Dedifferentiated amniotic fluid mesenchymal stem cell (primary cell): ENCODE measurements at regions not wholly inside any gene's neighbourhood (a gene's known extent, or its start where the extent isn't known, plus 50 kb on each side); places are given as distances from the start of the nearest gene placed in this dataset.
A peak's percentile ranks its signal among the peaks of the same experiment; 100 is the strongest.

Experiments
- DNase-seq: peaks from one replicate; pipeline ENCODE4 v3.0.0-alpha.2; 2016; ENCODE audit errors: extremely low spot score

DNA sequence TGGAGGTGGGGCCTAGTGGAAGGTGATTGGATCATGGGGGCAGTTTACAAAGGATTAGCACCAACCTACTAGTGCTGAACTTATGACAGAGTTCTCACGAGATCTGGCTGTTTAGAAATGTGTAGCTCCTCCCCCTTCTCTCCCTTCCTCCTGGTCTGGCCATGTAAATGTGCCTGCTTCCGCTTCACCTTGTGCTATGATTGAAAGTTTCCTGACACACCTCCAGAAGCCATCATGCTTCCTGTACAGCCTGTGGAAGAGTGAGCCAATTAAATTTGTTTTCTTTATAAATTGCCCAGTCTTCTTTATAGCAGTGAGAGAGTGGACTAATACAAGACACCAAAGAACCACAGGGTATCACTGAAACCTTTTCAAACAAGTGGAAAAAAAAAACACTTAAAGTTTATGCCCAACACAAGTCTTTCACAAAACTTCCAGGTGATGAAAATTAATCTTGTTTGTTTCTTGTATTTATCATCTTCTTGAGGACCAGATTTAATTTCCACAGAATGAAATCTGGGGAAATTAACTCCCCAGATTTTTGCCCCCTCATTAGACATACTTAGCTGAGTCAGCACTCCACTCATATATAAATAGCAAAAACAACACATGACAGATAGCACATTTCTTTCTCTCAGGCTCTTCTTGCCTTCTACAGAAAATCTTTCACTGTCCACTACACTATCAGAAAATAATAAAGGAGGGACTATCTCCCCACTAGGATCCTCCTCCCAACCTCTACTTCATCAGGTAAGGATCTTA lies 847.2 kb downstream of the TUSC7 start:
- no peak for DNase-seq

DNA sequence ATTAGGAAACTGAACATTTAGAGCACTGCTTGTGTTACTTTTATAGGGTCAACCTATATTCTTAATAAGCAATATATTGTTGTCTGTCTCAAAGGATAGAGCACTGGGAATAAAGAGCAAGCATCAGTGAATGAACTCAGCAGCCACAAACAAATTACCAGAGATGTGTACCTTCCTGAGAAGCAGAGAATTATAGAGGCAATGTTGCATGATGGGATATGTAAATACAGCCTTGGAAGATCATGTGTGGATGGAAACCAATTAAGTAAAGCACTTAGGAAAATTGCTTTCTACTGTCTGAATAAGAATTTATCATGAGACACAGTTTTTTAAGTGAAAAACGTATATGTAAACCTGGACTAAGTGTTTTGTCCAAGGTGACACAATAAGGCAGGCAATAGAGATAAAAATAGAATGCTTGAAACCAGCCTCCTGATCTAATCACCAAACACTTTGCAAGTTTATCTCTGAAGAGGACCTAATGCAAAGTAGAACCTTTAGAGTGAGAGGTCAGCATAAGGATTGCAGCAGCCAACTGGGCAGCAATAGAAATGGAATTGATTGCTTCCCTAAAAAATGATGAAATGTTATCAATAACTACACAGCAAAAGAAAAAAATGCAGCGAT lies 848.0 kb downstream of the TUSC7 start:
- no peak for DNase-seq

DNA sequence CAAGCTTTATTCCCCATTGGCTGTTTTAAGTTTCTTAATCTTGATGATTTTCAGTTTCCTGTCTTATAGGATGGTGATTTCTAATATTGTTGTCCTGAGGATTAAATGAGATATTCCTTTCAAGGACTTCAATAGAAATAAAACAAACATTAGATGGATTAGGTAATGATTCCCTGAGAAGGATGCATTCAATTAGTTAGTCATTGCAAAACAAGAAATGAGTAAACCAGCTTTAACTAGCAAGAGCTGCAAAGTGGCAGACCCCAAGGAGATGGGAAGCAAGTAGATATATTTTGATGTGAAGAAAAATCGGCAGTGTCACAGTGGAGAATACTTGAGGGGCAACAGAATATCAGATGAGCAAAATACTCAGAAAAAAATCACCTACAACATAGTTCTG lies 849.1 kb downstream of the TUSC7 start:
- no peak for DNase-seq

DNA sequence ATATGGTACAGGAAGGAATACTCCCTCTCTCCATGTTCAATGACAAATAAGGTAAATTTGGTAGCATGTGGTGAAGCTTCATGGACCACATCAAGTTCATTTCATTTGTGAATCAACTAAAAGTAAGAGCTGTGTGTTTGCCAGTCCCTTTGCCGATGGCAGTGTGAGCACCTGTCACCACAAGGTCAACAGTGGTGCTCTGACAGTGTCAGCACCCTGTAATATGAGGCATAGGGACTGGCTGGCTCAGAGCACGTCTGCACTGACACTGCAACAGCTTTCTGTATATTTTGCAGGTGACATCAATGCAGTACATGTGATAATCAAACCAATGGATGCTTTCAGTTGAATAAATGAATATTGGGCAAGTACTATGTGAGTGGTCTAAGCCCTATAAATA lies 852.4 kb downstream of the TUSC7 start:
- DNase-seq = no peak

DNA sequence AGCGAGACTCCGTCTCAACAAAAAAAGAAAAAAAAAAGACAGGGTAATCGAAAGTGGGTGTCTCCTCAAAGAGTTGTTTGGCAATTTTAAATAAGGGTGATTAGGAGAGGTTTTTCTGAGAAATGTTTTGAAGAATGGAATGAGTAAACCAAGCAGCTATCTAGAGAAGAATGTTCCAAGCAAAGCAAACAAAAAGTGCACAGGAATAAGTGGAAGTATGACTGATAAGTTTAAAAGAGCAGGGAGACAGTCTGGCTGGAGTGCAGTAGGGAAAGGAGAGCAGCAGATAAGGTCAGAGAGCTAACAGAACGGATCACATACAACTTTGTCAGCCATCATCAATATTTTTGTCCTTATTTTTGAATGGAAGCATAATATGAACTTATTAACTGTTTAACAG lies 853.5 kb downstream of the TUSC7 start:
- DNase-seq = no peak

DNA sequence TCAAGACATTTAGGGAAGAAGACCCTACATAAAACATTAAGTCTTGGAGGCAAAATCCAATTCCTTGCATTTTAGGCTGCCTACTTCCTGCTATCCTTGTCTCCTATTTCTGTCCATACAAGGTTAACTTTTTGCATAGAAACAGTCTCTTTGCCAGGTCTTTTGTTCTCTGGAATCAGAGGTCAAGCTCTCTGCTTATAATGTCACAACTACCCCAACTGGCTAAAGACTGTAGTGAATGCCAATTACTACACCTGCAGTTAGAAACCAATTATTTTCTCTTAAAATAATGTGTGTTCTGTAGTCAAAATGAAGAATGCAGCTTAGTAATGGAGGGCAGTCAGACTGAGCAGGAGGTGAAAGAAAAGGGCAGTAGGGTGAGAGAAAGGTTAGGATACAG lies 856.2 kb downstream of the TUSC7 start:
- DNase-seq = no peak

DNA sequence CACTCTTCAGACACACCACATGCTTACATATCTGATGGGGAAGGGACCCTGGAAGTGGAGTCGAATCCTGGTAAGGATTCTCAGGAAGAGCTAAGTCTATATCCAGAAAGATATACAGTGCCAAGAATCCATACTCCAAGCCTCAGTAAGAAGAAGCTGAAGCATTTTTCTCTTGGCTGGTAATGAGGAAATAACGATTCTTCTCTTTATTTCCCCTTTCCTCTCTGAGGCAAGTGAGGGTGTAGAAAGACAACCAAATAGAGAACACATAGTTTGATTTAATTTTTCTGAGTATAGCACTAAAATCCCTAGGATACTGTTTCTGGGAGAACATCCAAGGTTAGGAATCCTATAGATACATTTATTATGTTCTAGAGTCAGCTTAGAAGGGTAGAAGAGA lies 857.3 kb downstream of the TUSC7 start:
- no peak for DNase-seq

DNA sequence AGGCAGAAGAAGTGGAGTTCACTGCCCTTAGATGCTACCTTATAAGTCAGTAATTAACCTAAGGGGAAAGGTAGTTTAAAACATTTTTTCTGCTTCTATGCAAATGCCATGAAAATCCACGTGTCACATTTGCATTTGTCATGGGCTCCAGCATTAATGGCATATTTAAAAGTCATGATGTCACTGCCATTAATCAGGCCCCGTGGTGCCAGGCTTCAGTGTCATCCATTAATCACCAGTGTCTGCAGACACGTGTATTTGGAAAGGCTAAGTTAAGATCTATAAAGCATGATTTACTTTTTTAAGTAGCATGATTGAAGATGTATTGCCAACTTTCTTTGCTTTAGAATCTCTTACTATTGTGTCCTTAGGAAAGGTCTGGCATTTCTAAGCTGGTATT lies 857.8 kb downstream of the TUSC7 start:
- no peak for DNase-seq

DNA sequence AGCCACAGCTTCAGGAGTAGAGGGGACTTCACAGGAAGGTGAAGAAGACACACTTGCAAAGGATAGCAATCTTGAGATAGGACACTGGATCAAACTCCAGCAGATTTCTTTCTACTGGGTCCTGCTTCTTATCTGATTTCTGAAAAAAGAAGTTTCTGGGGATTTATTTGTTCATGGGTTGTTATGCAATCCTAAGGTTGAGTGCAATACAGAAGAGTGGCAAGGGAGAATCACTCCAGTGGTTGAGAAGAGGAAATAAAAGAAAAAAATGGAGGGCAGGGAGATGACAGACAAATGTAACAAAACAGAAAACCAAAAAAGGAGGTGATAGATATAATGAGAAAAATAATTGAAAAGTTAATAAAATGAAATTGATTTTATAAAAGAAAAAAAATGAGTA lies 858.3 kb downstream of the TUSC7 start:
- DNase-seq = no peak

DNA sequence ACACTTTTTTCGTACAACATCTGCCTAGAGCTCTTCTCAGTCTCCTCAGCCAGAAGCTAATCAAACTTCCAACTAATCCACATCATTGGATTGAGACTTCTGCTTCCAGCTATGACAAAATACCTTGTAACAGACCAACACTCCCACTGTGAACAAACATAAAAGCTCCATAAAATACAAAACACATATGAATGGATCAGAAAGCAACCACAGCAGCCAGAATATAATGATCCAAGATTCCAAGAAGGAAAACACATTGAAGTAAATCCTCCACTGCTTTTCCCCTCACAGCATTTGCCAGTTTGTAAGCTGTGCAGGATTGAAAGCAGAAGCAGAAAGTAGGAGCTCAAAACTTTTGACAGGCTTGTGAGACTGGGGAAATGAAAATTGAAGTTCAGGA lies 863.2 kb downstream of the TUSC7 start:
- DNase-seq = no peak

DNA sequence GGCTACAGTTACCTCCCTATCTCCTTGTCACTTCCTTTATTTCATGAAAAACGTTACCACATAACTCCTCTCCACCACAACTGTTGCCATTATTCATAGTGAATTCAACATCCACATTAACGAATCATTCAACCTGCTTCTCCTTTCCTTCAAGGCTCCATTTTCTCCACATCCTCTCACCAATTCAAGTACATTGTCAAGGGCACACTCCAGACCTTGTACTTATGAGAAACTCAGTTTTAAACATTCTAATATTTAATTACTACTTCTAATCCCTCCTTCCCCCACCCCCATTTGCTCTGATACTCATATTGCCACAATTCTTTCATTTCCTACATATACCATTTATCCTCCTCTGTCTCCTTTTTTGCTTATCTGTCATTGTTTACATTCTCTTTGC lies 871.2 kb downstream of the TUSC7 start:
- DNase-seq = no peak

DNA sequence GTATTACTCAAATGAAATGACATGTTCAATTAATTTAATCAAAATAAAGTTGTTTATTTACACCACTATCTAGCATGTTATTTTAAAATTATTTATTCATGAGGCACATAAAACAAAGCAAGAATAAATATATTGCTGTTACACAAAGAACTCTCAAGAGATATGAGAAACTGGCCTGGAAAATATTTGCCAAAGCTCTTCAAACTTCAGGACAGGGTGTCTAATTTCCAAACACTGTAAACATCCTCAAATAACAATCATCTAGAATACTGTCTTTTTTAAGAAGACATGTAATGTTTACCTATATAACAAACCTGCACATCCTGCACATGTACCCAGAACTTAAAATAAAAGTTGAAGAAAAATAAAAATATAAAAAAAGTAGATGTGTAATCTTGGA lies 876.6 kb downstream of the TUSC7 start:
- DNase-seq = no peak

DNA sequence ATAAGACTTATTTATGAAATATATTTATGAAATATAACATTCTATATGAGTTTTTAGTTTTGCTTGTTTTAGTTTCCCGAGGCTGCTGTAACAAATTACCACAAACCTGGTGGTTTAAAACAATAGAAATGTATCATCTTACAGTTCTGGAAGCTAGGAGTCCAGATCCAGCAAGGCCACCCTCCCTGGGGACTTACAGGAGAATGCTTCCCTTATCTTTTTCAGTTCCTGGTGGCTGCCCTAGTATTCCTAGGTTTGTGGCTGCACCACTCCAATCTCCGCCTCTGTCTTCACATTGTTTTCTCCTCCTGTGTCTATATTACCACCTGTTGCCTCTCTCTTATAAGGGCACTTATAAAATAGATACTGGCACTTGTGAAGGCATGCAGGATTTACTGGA lies 877.8 kb downstream of the TUSC7 start:
- no peak for DNase-seq

DNA sequence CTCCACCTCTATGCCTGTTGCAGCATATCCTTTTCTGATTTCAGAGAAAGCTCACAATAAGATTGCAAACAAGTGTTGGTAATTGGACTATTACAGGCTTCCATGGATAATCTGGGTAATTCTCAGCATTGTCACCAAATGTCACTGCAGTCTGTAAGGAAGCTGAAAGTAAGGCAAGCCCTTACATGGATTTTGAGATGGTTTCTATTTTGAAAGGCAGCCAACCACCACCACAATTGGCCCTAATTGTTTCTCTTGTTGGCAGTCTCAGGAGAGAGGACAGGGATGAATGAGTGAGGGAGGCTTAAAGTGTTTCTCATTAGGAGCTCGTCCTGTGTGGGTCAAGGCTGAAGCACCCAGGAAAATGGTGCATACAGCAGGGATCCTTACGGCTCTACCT lies 879.9 kb downstream of the TUSC7 start:
- DNase-seq = no peak

DNA sequence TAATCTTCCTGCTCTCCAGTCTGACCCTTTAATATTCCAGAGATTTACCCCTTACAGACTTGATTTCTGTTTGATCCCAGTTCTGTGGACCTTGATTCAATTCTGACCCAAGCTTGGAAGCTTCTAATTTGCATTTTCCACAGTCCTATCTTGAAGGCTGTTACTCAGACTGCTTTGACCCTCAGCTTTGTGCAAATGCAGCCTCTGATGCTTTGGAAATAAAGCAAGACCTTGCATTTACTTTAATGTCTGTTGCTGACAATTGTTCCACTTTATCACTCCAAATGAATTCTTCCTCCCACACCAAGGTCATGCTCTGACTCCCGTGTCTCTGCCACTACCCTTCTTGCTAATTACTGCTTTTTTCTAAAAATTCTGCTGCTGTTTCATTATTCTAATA lies 886.0 kb downstream of the TUSC7 start:
- no peak for DNase-seq

DNA sequence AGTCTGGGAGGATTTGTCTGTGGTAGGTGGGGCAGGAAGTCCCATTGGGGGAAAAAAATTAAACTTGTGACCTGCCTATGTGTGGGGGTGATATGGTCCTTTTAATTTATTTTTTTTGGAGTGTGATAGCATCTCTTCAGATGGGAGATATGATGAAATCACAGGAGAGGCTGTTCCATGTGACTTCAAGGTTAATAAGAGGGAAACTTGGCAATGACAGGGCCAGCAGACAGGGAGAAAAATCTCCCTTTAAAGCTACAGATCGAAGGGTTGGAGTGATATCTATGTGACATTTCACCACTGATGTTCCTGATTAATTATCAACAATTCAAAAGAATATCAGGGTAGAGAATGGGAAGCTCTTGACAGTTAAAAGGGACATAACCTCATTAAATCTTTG lies 886.9 kb downstream of the TUSC7 start:
- DNase-seq = no peak

DNA sequence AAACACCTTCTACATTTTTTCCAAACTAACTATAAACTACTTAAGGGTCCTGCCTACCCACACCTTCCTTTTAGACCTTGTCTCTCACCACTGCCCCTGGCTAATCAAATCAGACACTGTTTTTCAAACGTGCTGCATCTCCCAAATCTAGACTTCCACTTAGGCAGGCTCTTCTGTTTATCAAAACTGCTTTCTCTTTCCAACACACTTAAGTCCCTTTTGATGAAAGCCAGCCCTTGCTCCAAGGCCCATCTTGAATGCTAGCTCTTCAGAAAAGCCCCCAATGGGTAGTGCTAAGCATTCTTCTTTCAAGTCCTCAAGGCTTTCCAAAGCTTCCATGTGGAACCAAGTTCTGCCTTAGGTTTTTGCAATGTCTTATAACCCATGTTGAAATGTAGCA lies 888.3 kb downstream of the TUSC7 start:
- DNase-seq = no peak

DNA sequence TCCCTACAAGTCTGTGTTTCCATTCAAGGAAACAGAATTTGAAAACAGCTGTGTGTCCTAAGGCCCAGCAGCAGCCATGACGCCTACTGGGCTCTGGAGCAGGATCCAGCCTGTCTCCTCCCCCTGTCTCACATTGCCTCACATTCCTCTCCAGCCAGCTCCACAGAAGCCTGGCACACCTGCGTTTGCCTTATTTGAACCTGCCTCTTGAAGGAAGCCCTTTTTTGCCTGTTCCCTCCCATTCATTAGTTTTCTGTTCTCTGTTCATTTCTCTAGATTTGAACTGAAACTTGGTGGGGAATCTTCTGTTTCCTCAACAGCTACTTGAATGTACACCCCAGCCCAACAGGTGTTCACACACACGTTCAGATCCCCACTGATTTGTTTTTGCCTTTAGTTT lies 890.5 kb downstream of the TUSC7 start:
- DNase-seq = no peak

DNA sequence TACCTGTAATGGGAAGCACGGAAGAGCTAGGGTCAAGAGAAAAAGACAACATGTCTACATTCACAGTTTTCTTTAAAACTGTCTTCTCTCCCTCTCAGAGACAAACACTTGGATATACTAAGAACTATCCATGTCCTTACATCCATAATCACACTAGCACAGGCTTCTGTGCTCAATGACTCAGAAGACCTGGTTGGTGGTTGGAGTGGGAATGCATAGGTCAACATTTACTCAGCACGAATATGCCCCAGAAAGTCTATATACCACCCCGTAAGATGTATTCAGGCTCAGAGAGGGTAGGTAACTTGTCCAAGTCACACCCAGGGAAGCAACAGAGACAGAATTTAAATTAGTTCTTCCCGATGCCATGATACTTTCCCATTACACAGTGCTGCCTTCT lies 891.1 kb downstream of the TUSC7 start:
- DNase-seq = no peak

DNA sequence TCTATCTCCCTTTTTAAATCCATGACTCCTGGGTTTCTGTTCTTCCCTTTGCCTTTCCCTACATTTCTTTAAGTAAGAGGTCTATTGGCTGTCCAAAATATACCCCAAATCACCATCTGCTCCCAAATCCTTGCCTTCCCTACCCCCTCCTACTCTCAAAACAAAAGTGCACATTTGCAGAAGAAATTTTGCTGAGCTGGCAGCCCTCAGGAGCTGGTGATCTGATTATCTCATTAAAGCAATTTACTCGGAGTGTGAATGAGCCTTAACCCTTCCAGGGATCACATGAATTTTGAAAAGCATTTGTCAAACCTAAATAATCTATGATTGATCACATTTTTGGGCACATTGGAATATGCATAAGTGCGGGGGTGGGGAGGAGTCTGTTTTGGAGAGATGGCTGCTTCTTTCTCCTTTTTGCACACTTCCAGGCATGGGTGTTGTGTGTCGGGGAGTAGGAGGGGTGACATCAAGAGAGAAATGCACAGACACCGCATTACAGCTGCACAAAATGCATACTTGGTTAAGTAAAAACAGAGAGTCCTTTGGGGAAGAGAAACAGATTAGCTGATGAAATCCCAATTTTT lies 892.6 kb downstream of the TUSC7 start:
- no peak for DNase-seq

DNA sequence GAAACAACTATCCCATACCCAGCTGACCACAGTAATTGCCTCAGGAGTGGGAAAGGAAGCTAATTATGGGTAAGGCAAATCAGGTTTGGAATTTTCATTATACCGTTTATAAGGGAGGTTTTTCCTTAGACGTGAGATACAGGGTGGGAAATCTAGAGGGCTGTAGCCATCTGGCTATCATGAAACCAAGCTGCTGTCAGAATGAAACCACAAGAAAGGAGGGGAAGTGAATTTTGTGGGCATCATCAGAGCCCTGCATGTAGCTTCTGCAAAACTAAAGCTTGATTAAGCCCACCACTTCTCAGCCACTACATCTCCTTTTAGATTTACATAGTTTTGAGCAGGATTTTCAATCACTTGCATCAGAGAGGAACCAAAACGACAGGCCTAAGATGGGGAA lies 893.5 kb downstream of the TUSC7 start:
- DNase-seq = no peak

DNA sequence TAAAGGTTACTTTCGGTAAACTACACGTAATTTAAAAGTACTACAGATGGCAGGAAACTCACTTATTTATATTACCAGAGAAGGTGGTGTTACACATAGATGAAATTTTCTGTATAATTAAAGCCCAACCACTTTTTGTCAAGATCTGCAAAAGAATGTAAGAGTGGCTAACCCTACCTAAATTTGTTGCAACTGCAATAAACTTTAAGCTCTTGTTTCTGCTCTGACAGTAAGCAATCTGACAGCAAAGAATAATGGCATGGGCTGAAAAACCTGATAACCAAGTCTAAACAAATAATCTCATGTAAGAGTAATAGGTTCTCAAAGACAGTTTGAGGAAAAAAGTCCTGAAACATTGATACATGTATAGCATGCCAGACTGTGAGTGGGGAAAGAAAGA lies 897.3 kb downstream of the TUSC7 start:
- DNase-seq = peak; percentile 17

DNA sequence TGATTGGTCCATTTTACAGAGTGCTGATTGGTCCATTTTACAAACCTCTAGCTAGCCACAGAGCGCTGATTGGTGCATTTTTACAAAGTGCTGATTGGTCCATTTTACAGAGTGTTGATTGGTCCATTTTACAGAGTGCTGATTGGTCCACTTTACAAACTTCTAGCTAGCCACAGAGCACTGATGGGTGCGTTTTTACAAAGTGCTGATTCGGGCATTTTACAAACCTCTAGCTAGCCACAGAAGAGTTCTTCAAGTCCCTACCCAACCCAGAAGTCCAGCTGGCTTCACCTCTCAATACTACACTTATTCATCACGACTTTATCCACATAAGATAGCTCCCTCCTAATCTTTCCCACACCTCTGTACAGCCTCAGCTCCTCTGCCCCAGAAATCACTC lies 899.8 kb downstream of the TUSC7 start:
- no peak for DNase-seq

DNA sequence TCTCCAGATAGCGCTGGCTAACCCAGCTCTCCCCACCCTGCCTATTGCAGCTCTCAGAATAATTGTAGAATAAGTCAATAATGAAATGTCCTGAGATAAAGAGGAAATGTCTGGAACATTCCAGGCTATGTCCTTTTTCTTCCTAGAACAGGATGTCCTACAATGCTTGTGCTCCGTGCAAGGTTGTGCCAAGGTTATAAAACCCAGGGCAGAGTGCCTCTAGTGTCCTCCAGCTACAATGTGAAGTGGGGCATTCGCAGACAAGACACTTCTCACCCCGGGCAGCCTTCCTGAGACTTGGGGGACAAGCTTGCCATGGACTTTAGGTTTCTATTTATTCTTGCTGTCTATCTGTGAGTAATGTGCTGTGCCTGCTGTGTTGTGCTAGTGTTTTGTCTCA lies 900.6 kb downstream of the TUSC7 start:
- DNase-seq = no peak
